ENCODE measurements at regions not wholly inside any gene's neighbourhood (a gene's known extent, or its start where the extent isn't known, plus 50 kb on each side); places are given as distances from the start of the nearest gene placed in this dataset.
"Not testable (repeated sequence)": the region's sequence is repeated elsewhere in the genome, so short reads cannot be mapped to it uniquely, and the experiment has no call there.

GRCh38 chr6:170057961-170058877, 232.7 kb downstream of the DLL1 start:
- no peak for DNase-seq (ENCODE audit: low read depth)
- no peak for TF ChIP-seq POLR2A (IDR thresholded peaks at IDR 0.05; ENCODE audit: extremely low read depth, insufficient read length)
- TF ChIP-seq MYC (IDR thresholded peaks at IDR 0.05; ENCODE audit: low read depth, low read length), result no peak
- TF ChIP-seq MAX (IDR thresholded peaks at IDR 0.05; ENCODE audit: low read depth, low read length), result no peak
- no peak overlapping the region for H3K4me3 ChIP-seq (ENCODE audit: low read depth, low read length)

- no peak for TF ChIP-seq MYC (IDR thresholded peaks at IDR 0.05; ENCODE audit: low read depth, low read length)
- no peak for TF ChIP-seq POLR2A (IDR thresholded peaks at IDR 0.05; ENCODE audit: extremely low read depth, insufficient read length)
- TF ChIP-seq MAX (IDR thresholded peaks at IDR 0.05; ENCODE audit: low read depth, low read length), result no peak
- TF ChIP-seq CTCF (IDR thresholded peaks at IDR 0.05; ENCODE audit: low read depth, low read length), result no peak
- no peak overlapping the region for H3K4me3 ChIP-seq (ENCODE audit: low read depth, low read length)
- no peak for DNase-seq (ENCODE audit: low read depth)
These were observed 233.7 kb downstream of the DLL1 start for GRCh38 chr6:170057034-170057734.

- no peak for DNase-seq (ENCODE audit: low read depth)
- TF ChIP-seq POLR2A (IDR thresholded peaks at IDR 0.05; ENCODE audit: extremely low read depth, insufficient read length), result no peak
- no peak for TF ChIP-seq MAX (IDR thresholded peaks at IDR 0.05; ENCODE audit: low read depth, low read length)
- no peak for TF ChIP-seq CTCF (IDR thresholded peaks at IDR 0.05; ENCODE audit: low read depth, low read length)
- TF ChIP-seq MYC (IDR thresholded peaks at IDR 0.05; ENCODE audit: low read depth, low read length), result no peak
- H3K4me3 ChIP-seq (ENCODE audit: low read depth, low read length), result no peak overlapping the region
These were observed 234.6 kb downstream of the DLL1 start for GRCh38 chr6:170056278-170056711.

GRCh38 chr6:170055797-170056196, 235.1 kb downstream of the DLL1 start:
- DNase-seq (ENCODE audit: low read depth); H3K4me3 ChIP-seq (ENCODE audit: low read depth, low read length): not testable (repeated sequence)

GRCh38 chr6:170053966-170054661, 236.8 kb downstream of the DLL1 start:
- H3K4me3 ChIP-seq (ENCODE audit: low read depth, low read length), result no peak overlapping the region
- no peak for TF ChIP-seq MYC (IDR thresholded peaks at IDR 0.05; ENCODE audit: low read depth, low read length)
- no peak for TF ChIP-seq MAX (IDR thresholded peaks at IDR 0.05; ENCODE audit: low read depth, low read length)
- no peak for TF ChIP-seq POLR2A (IDR thresholded peaks at IDR 0.05; ENCODE audit: extremely low read depth, insufficient read length)
- no peak for TF ChIP-seq CTCF (IDR thresholded peaks at IDR 0.05; ENCODE audit: low read depth, low read length)
- DNase-seq (ENCODE audit: low read depth), result no peak

- H3K4me3 ChIP-seq (ENCODE audit: low read depth, low read length), result no peak overlapping the region
- TF ChIP-seq MYC (IDR thresholded peaks at IDR 0.05; ENCODE audit: low read depth, low read length), result no peak
- no peak for TF ChIP-seq POLR2A (IDR thresholded peaks at IDR 0.05; ENCODE audit: extremely low read depth, insufficient read length)
- no peak for TF ChIP-seq MAX (IDR thresholded peaks at IDR 0.05; ENCODE audit: low read depth, low read length)
- no peak for TF ChIP-seq CTCF (IDR thresholded peaks at IDR 0.05; ENCODE audit: low read depth, low read length)
- DNase-seq (ENCODE audit: low read depth), result no peak
These were observed 237.7 kb downstream of the DLL1 start for GRCh38 chr6:170052991-170053821.
